ENCODE measurements at regions not wholly inside any gene's neighbourhood (a gene's known extent, or its start where the extent isn't known, plus 50 kb on each side); places are given as distances from the start of the nearest gene placed in this dataset.
"Not testable (repeated sequence)": the region's sequence is repeated elsewhere in the genome, so short reads cannot be mapped to it uniquely, and the experiment has no call there.

GRCh38 chr12:85475277-85475676 lies 195.3 kb downstream of the ALX1 start:
- H3K9me3 ChIP-seq (ENCODE audit: low read depth); H2AFZ ChIP-seq; H3K4me3 ChIP-seq; H4K20me1 ChIP-seq (ENCODE audit: insufficient read depth, poor library complexity, severe bottlenecking); H3K27me3 ChIP-seq; H3K4me2 ChIP-seq; H3K27ac ChIP-seq; H3K36me3 ChIP-seq (replicated peaks; ENCODE audit: insufficient read depth, low read depth); H3K79me2 ChIP-seq; H3K4me1 ChIP-seq (ENCODE audit: insufficient read depth); H3K9me2 ChIP-seq (replicated peaks; ENCODE audit: insufficient read depth); DNase-seq (ENCODE audit: low spot score): not testable (repeated sequence)
- 81% methylated on average over 1 of the region's 1 CpG for WGBS (ENCODE audit: low lambda C conversion rate, missing lambda C conversion rate)

- Histone ChIP-seq H3K27ac (no peak overlapping the region), H3K9me3 (ENCODE audit: low read depth) (no peaks in the 10 kb centered on the region), H3K9me2 (replicated peaks; ENCODE audit: insufficient read depth) (no peaks in the 10 kb centered on the region), H2AFZ (no peak overlapping the region), H3K4me2 (no peak overlapping the region), H3K36me3 (replicated peaks; ENCODE audit: insufficient read depth, low read depth) (no peaks in the 10 kb centered on the region), H3K27me3 (no peaks in the 10 kb centered on the region), H3K4me1 (ENCODE audit: insufficient read depth) (no peaks in the 10 kb centered on the region), H3K4me3 (no peak overlapping the region), H4K20me1 (ENCODE audit: insufficient read depth, poor library complexity, severe bottlenecking) (no peaks in the 10 kb centered on the region), H3K79me2 (no peaks in the 10 kb centered on the region)
- TF ChIP-seq EZH2phosphoT487 (IDR thresholded peaks at IDR 0.05; ENCODE audit: low read depth, severe bottlenecking, unreplicated experiment) (no peak), CTCF (IDR thresholded peaks at IDR 0.05; ENCODE audit: poor library complexity) (no peak), EZH2 (IDR thresholded peaks at IDR 0.05; ENCODE audit: borderline replicate concordance) (no peak)
- no peak for DNase-seq (ENCODE audit: low spot score)
These were observed 196.7 kb downstream of the ALX1 start for GRCh38 chr12:85476756-85477155.

GRCh38 chr12:85484387-85484786 lies 204.4 kb downstream of the ALX1 start:
- DNase-seq (ENCODE audit: low spot score), result no peak
- H3K27me3 ChIP-seq, result no peaks in the 10 kb centered on the region
- no peak overlapping the region for H3K27ac ChIP-seq
- TF ChIP-seq CTCF (IDR thresholded peaks at IDR 0.05; ENCODE audit: poor library complexity), result no peak
- no peak for TF ChIP-seq EZH2 (IDR thresholded peaks at IDR 0.05; ENCODE audit: borderline replicate concordance)
- no peak for TF ChIP-seq EZH2phosphoT487 (IDR thresholded peaks at IDR 0.05; ENCODE audit: low read depth, severe bottlenecking, unreplicated experiment)
- H3K36me3 ChIP-seq (replicated peaks; ENCODE audit: insufficient read depth, low read depth), result no peaks in the 10 kb centered on the region
- no peak overlapping the region for H3K4me3 ChIP-seq
- no peaks in the 10 kb centered on the region for H3K9me2 ChIP-seq (replicated peaks; ENCODE audit: insufficient read depth)
- H3K4me2 ChIP-seq, result no peak overlapping the region
- H4K20me1 ChIP-seq (ENCODE audit: insufficient read depth, poor library complexity, severe bottlenecking), result no peaks in the 10 kb centered on the region
- H3K9me3 ChIP-seq (ENCODE audit: low read depth), result no peaks in the 10 kb centered on the region
- no peak overlapping the region for H2AFZ ChIP-seq
- H3K79me2 ChIP-seq, result no peaks in the 10 kb centered on the region
- 88% methylated on average over 1 of the region's 1 CpG for WGBS (ENCODE audit: low lambda C conversion rate, missing lambda C conversion rate)
- no peaks in the 10 kb centered on the region for H3K4me1 ChIP-seq (ENCODE audit: insufficient read depth)

DNA sequence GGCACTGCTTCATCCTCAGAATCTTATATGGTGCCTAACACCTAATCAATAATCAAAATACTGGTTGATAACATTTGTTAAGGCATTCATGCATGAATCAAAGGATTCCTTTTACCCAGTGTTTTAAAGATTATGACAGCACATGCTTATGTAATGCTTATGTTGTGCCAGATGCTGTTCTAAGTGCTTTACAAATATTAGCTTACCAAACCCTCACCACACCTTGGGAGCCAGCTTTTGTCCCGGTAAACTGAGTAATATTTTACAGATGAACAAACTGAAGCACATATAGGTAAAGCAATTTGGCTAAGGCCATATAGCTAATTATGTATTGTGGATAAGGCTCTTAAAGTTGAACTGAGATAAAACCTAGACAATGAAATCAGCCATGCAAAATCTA lies 209.2 kb downstream of the ALX1 start:
- Histone ChIP-seq H3K4me2 (no peak overlapping the region), H3K4me3 (no peak overlapping the region), H4K20me1 (ENCODE audit: insufficient read depth, poor library complexity, severe bottlenecking) (no peaks in the 10 kb centered on the region), H2AFZ (no peak overlapping the region), H3K9me3 (ENCODE audit: low read depth) (no peaks in the 10 kb centered on the region), H3K4me1 (ENCODE audit: insufficient read depth) (no peaks in the 10 kb centered on the region), H3K27ac (no peak overlapping the region), H3K9me2 (replicated peaks; ENCODE audit: insufficient read depth) (no peaks in the 10 kb centered on the region), H3K36me3 (replicated peaks; ENCODE audit: insufficient read depth, low read depth) (no peaks in the 10 kb centered on the region), H3K27me3 (no peaks in the 10 kb centered on the region), H3K79me2 (no peaks in the 10 kb centered on the region)
- no peak for DNase-seq (ENCODE audit: low spot score)
- 56% methylated on average over 1 of the region's 1 CpG for WGBS (ENCODE audit: low lambda C conversion rate, missing lambda C conversion rate)
- TF ChIP-seq EZH2 (IDR thresholded peaks at IDR 0.05; ENCODE audit: borderline replicate concordance) (no peak), CTCF (IDR thresholded peaks at IDR 0.05; ENCODE audit: poor library complexity) (no peak), EZH2phosphoT487 (IDR thresholded peaks at IDR 0.05; ENCODE audit: low read depth, severe bottlenecking, unreplicated experiment) (no peak)
